Thyroid gland (tissue), 4 donors: ENCODE measurements at regions not wholly inside any gene's neighbourhood (a gene's known extent, or its start where the extent isn't known, plus 50 kb on each side); places are given as distances from the start of the nearest gene placed in this dataset.
A peak's percentile ranks its signal among the peaks of the same experiment; 100 is the strongest.
"Not testable (repeated sequence)": the region's sequence is repeated elsewhere in the genome, so short reads cannot be mapped to it uniquely, and the experiment has no call there.

Experiments
- DNase-seq, 2 donors: peaks; one replicate each; pipeline ENCODE4 v3.0.0-alpha.2; 2019
- H3K27ac ChIP-seq, 3 donors: fragments of 200-600 bp; sonication (generic); 1 replicate in 2 of 3; 2 replicates in 1 of 3; pipeline ENCODE4 v1.5.1; 2016 to 2019; ENCODE audit warnings: mild to moderate bottlenecking in 1 of 3, moderate library complexity in 1 of 3
- H3K27me3 ChIP-seq: fragments of 200-600 bp; sonication (generic); one replicate; pipeline ENCODE4 v1.5.1; 2019
- H3K36me3 ChIP-seq, 2 donors: fragments of 200-600 bp; sonication (generic); one replicate each; pipeline ENCODE4 v1.5.1; 2016 to 2019
- H3K4me1 ChIP-seq, 2 donors: fragments of 200-600 bp; sonication (generic); one replicate each; pipeline ENCODE4 v1.5.1; 2017 to 2019
- H3K4me3 ChIP-seq, 3 donors: fragments of 200-600 bp; sonication (generic); replicated peaks in 1 of 3; 1 replicate in 2 of 3; 2 replicates in 1 of 3; pipeline ENCODE4 v1.5.1; 2016; ENCODE audit warnings: mild to moderate bottlenecking in 1 of 3
- H3K9me3 ChIP-seq: fragments of 200-600 bp; sonication (generic); one replicate; pipeline ENCODE4 v1.5.1; 2017
- CTCF ChIP-seq, 6 experiments: fragments of 200-600 bp in 3 of 6; fragments of 450-650 bp in 3 of 6; sonication (generic) in 3 of 6; IDR thresholded peaks; one replicate each; pipeline ENCODE4 v1.5.1; 2016 to 2019; ENCODE audit warnings: antibody characterized with exemption in 6 of 6, mild to moderate bottlenecking in 2 of 6, inconsistent platforms in 1 of 6, moderate library complexity in 1 of 6
- POLR2A ChIP-seq, 2 donors: fragments of 450-650 bp; IDR thresholded peaks; one replicate each; pipeline ENCODE4 v1.6.1; 2017; ENCODE audit warnings: antibody characterized with exemption in 2 of 2, mild to moderate bottlenecking in 2 of 2, moderate library complexity in 1 of 2
- WGBS, 2 donors: methylation state at CpG; one replicate each; pipeline ENCODE4 v1.1.5; 2017; 5-methylcytosine and 5-hydroxymethylcytosine counted together
- intact Hi-C: fragments of 100-400 bp; cut with DNase I; formaldehyde crosslinking; loops from one replicate; pipeline ENCODE4 v1.15.1; 2023

- DNase-seq = no peak
- intact Hi-C loops = no loop called here
- H3K4me3 ChIP-seq = no peak overlapping the region
- no peak overlapping the region for H3K27ac ChIP-seq
- no peaks in the 10 kb centered on the region for H3K36me3 ChIP-seq
- no peaks in the 10 kb centered on the region for H3K9me3 ChIP-seq
- no peak for TF ChIP-seq CTCF (IDR thresholded peaks at IDR 0.05)
- no peak for TF ChIP-seq POLR2A (IDR thresholded peaks at IDR 0.05)
- no peaks in the 10 kb centered on the region for H3K27me3 ChIP-seq
- H3K4me1 ChIP-seq = no peaks in the 10 kb centered on the region
- WGBS, 2 donors = 57 to 63% methylated on average over 1 of the region's 1 CpG
Measured at GRCh38 chr18:42365591-42365990, 410.6 kb downstream of the PIK3C3 start.

DNA sequence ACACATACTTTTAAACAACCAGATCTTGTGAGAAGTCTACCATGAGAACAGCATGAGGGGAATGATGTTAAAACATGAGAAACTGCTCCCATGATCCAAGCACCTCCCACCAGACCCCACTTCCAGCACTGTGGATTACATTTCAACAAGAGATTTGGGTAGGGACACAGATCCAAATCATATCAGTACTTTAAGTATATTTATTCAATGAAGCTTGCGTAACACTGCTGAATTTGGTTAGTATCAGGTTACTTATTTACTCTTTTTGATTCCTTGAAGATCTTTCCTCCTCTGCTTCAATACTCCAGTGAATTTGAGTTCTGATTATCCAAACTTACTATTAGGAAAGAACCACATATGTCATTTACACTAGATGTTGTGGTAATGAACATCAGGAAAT lies 418.6 kb downstream of the PIK3C3 start:
- DNase-seq = no peak
- Histone ChIP-seq H3K4me3 (no peak overlapping the region), H3K27me3 (no peaks in the 10 kb centered on the region), H3K36me3 (no peaks in the 10 kb centered on the region), H3K27ac (no peak overlapping the region), H3K9me3 (no peaks in the 10 kb centered on the region), H3K4me1 (no peaks in the 10 kb centered on the region)
- no peak for TF ChIP-seq CTCF (IDR thresholded peaks at IDR 0.05)
- no peak for TF ChIP-seq POLR2A (IDR thresholded peaks at IDR 0.05)
- 79 to 97% methylated on average over 1 of the region's 1 CpG for WGBS, 2 donors
- intact Hi-C loops = no loop called here

GRCh38 chr18:42374961-42375360 lies 419.9 kb downstream of the PIK3C3 start:
- Histone ChIP-seq H3K36me3 (no peaks in the 10 kb centered on the region), H3K27ac (no peak overlapping the region), H3K27me3 (no peaks in the 10 kb centered on the region), H3K4me1 (no peaks in the 10 kb centered on the region), H3K9me3 (no peaks in the 10 kb centered on the region), H3K4me3 (no peak overlapping the region)
- TF ChIP-seq CTCF (IDR thresholded peaks at IDR 0.05) = no peak
- TF ChIP-seq POLR2A (IDR thresholded peaks at IDR 0.05) = no peak
- intact Hi-C loops = no loop called here
- no peak for DNase-seq

DNA sequence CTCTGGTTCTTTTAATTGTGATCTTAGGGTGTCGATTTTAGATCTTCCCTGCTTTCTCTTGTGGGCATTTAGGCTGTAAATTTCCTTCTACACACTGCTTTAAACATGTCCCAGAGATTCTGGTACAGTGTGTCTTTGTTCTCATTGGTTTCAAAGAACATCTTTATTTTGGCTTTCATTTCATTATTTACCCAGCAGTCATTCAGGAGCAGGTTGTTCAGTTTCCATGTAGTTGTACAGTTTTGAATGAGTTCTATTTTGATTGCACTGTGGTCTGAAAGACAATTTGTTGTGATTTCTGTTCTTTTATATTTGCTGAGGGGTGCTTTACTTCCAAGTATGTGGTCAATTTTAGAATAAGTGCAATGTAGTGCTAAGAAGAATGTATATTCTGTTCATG lies 423.8 kb downstream of the PIK3C3 start:
- H3K4me3 ChIP-seq, intact Hi-C loops, H3K27ac ChIP-seq, H3K27me3 ChIP-seq, DNase-seq, H3K36me3 ChIP-seq, H3K4me1 ChIP-seq, H3K9me3 ChIP-seq: not testable (repeated sequence)
- WGBS, 2 donors = 62 to 76% methylated on average over 1 of the region's 1 CpG

DNA sequence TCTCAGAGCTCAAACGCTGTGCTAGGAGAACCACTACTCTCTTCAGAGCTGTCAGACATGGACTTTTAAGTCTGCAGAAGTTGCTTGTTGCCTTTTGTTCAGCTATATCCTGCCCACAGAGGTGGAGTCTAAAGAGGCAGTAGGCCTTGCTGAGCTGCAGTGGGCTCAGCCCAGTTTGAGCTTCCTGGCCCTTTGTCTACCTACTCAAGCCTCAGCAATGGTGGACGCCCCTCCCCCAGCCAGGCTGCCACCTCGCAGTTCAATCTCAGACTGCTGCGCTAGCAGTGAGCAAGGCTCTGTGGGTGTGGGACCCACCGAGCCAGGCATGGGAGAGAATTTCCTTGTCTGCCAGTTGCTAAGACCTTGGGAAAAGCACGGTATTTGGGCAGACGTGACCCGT lies 426.2 kb downstream of the PIK3C3 start:
- H3K4me1 ChIP-seq, H3K4me3 ChIP-seq, intact Hi-C loops, H3K9me3 ChIP-seq, H3K27ac ChIP-seq, DNase-seq, H3K27me3 ChIP-seq, H3K36me3 ChIP-seq: not testable (repeated sequence)
- WGBS, 2 donors = 90 to 91% methylated on average over 8 of the region's 8 CpGs

DNA sequence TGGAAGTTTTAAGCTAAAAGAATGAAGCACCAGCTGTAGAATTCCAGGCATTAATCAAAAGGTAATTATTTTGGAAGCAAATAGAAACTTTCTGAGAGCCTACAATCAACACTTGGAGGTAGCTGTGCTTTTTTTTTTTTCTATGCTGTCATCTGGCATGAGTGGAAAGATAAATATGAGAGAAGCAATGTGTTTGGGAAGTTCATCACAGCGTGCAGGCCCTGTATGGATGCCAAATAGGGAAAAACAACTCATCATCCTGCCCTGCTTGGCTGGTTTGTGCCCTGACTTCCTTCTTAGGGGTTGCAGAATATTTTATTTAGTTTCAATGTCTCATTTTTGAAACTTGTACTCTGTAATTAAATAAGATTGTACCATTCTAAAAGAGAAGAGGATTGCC lies 437.4 kb downstream of the PIK3C3 start:
- H3K4me1 ChIP-seq = no peaks in the 10 kb centered on the region
- TF ChIP-seq CTCF (IDR thresholded peaks at IDR 0.05) = no peak
- no peak for TF ChIP-seq POLR2A (IDR thresholded peaks at IDR 0.05)
- H3K36me3 ChIP-seq = no peaks in the 10 kb centered on the region
- H3K27ac ChIP-seq = no peak overlapping the region
- H3K4me3 ChIP-seq = no peak overlapping the region
- intact Hi-C loops = no loop called here
- H3K9me3 ChIP-seq = no peaks in the 10 kb centered on the region
- WGBS, 2 donors = 28 to 53% methylated on average over 1 of the region's 1 CpG
- peak in 1 of 2 donors; percentile 3 for DNase-seq
- no peaks in the 10 kb centered on the region for H3K27me3 ChIP-seq
